Activated CD4-positive, alpha-beta memory T cell treated with anti-CD3 and anti-CD28 coated beads, Interleukin-2, amount 10 ng/mL, durations not matched to agents 7 days and 5 days (primary cell): ENCODE measurements at regions not wholly inside any gene's neighbourhood (a gene's known extent, or its start where the extent isn't known, plus 50 kb on each side); places are given as distances from the start of the nearest gene placed in this dataset.

Experiments
- CTCF ChIA-PET: fragments of 350-600 bp; sonication (Branson Sonifier 250); formaldehyde crosslinking; loops from one replicate; lab custom pipeline; 2021; ENCODE audit warnings: antibody characterized with exemption, inconsistent platforms; lab: Charles Lee
- POLR2A ChIA-PET: fragments of 350-600 bp; sonication (Branson Sonifier 250); formaldehyde crosslinking; loops from one replicate; lab custom pipeline; 2021; ENCODE audit warnings: antibody characterized with exemption; lab: Charles Lee
- DNase-seq: peaks from one replicate; pipeline ENCODE4 v3.0.0-alpha.2; 2020
- H3K27ac Mint-ChIP-seq: one replicate; pipeline ENCODE4 v1.8.0; 2021; ENCODE audit warnings: mild to moderate bottlenecking, mixed read lengths
- H3K27me3 Mint-ChIP-seq: one replicate; pipeline ENCODE4 v1.8.0; 2021; ENCODE audit warnings: mixed read lengths
- H3K36me3 Mint-ChIP-seq: one replicate; pipeline ENCODE4 v1.8.0; 2021; ENCODE audit warnings: low read depth, mixed read lengths
- H3K4me1 Mint-ChIP-seq: one replicate; pipeline ENCODE4 v1.8.0; 2021; ENCODE audit warnings: mixed read lengths
- H3K4me3 Mint-ChIP-seq: one replicate; pipeline ENCODE4 v1.8.0; 2021; ENCODE audit warnings: mild to moderate bottlenecking, mixed read lengths
- H3K9me3 Mint-ChIP-seq: one replicate; pipeline ENCODE4 v1.8.0; 2021; ENCODE audit warnings: mixed read lengths

GRCh38 chr7:156543699-156544598 lies 96.6 kb upstream of the RNF32 start:
- DNase-seq, result no peak
- Mint-ChIP-seq H3K4me3 (no peak overlapping the region), H3K4me1 (no peaks in the 10 kb centered on the region), H3K27me3 (peaks cover under 1% of the 10 kb centered on the region), H3K9me3 (peaks cover 2% of the 10 kb centered on the region), H3K27ac (no peak overlapping the region), H3K36me3 (no peaks in the 10 kb centered on the region)
- ChIA-PET POLR2A (no interaction called here), CTCF (no interaction called here)

GRCh38 chr7:156540619-156541165 lies 99.9 kb upstream of the RNF32 start:
- Mint-ChIP-seq H3K27ac (no peak overlapping the region), H3K9me3 (no peaks in the 10 kb centered on the region), H3K27me3 (peaks cover 4% of the 10 kb centered on the region), H3K4me3 (no peak overlapping the region), H3K4me1 (no peaks in the 10 kb centered on the region), H3K36me3 (no peaks in the 10 kb centered on the region)
- no peak for DNase-seq
- ChIA-PET CTCF (no interaction called here), POLR2A (no interaction called here)

- POLR2A ChIA-PET, result no interaction called here
- Mint-ChIP-seq H3K4me1 (no peaks in the 10 kb centered on the region), H3K27ac (no peak overlapping the region)
Observed at GRCh38 chr7:156539999-156540398, 100.6 kb upstream of the RNF32 start.

GRCh38 chr7:156537006-156537405 lies 103.6 kb upstream of the RNF32 start:
- no peaks in the 10 kb centered on the region for H3K36me3 Mint-ChIP-seq
- H3K27me3 Mint-ChIP-seq, result peaks cover 4% of the 10 kb centered on the region
- H3K9me3 Mint-ChIP-seq, result no peaks in the 10 kb centered on the region
- no peak overlapping the region for H3K4me3 Mint-ChIP-seq
- DNase-seq, result no peak
- CTCF ChIA-PET, result no interaction called here
- POLR2A ChIA-PET, result no interaction called here
- H3K4me1 Mint-ChIP-seq, result no peaks in the 10 kb centered on the region
- H3K27ac Mint-ChIP-seq, result no peak overlapping the region

More at GRCh38 chr7:156539999-156540398, 100.6 kb upstream of the RNF32 start:
- no peaks in the 10 kb centered on the region for H3K9me3 Mint-ChIP-seq
- H3K4me3 Mint-ChIP-seq, result no peak overlapping the region
- peaks cover 4% of the 10 kb centered on the region for H3K27me3 Mint-ChIP-seq
- H3K36me3 Mint-ChIP-seq, result no peaks in the 10 kb centered on the region
- CTCF ChIA-PET, result no interaction called here
- no peak for DNase-seq

- CTCF ChIA-PET, result no interaction called here
- Mint-ChIP-seq H3K4me1 (no peaks in the 10 kb centered on the region), H3K36me3 (no peaks in the 10 kb centered on the region), H3K4me3 (no peak overlapping the region), H3K27ac (no peak overlapping the region), H3K27me3 (peaks cover 4% of the 10 kb centered on the region), H3K9me3 (no peaks in the 10 kb centered on the region)
- DNase-seq, result no peak
- POLR2A ChIA-PET, result no interaction called here
Observed at GRCh38 chr7:156534925-156535324, 105.6 kb upstream of the RNF32 start.

GRCh38 chr7:156533964-156534363 lies 106.6 kb upstream of the RNF32 start:
- Mint-ChIP-seq H3K9me3 (no peaks in the 10 kb centered on the region), H3K4me1 (no peaks in the 10 kb centered on the region), H3K27ac (no peak overlapping the region), H3K36me3 (no peaks in the 10 kb centered on the region), H3K4me3 (no peak overlapping the region), H3K27me3 (peaks cover 4% of the 10 kb centered on the region)
- CTCF ChIA-PET, result no interaction called here
- no peak for DNase-seq
- POLR2A ChIA-PET, result no interaction called here

- CTCF ChIA-PET, result no interaction called here
- no peak for DNase-seq
- Mint-ChIP-seq H3K4me1 (no peaks in the 10 kb centered on the region), H3K27ac (no peak overlapping the region), H3K9me3 (no peaks in the 10 kb centered on the region), H3K4me3 (no peak overlapping the region), H3K36me3 (no peaks in the 10 kb centered on the region), H3K27me3 (peaks cover 2% of the 10 kb centered on the region)
- POLR2A ChIA-PET, result no interaction called here
Observed at GRCh38 chr7:156533420-156533819, 107.2 kb upstream of the RNF32 start.

- no peaks in the 10 kb centered on the region for H3K27me3 Mint-ChIP-seq
- H3K36me3 Mint-ChIP-seq, result no peaks in the 10 kb centered on the region
- no peak overlapping the region for H3K4me3 Mint-ChIP-seq
- no peaks in the 10 kb centered on the region for H3K9me3 Mint-ChIP-seq
- no peaks in the 10 kb centered on the region for H3K4me1 Mint-ChIP-seq
- CTCF ChIA-PET, result no interaction called here
- DNase-seq, result no peak
- no peak overlapping the region for H3K27ac Mint-ChIP-seq
- POLR2A ChIA-PET, result no interaction called here
Observed at GRCh38 chr7:156532016-156532602, 108.5 kb upstream of the RNF32 start.

GRCh38 chr7:156529956-156530355 lies 110.6 kb upstream of the RNF32 start:
- Mint-ChIP-seq H3K9me3 (no peaks in the 10 kb centered on the region), H3K4me1 (no peaks in the 10 kb centered on the region), H3K4me3 (no peak overlapping the region), H3K36me3 (no peaks in the 10 kb centered on the region), H3K27ac (no peak overlapping the region), H3K27me3 (peaks cover 8% of the 10 kb centered on the region)
- no peak for DNase-seq
- POLR2A ChIA-PET, result no interaction called here
- CTCF ChIA-PET, result no interaction called here

GRCh38 chr7:156527458-156527890 lies 113.1 kb upstream of the RNF32 start:
- Mint-ChIP-seq H3K4me1 (no peaks in the 10 kb centered on the region), H3K27ac (no peak overlapping the region), H3K9me3 (no peaks in the 10 kb centered on the region), H3K4me3 (no peak overlapping the region), H3K27me3 (peaks cover 8% of the 10 kb centered on the region), H3K36me3 (no peaks in the 10 kb centered on the region)
- POLR2A ChIA-PET, result no interaction called here
- CTCF ChIA-PET, result no interaction called here
- DNase-seq, result no peak

- CTCF ChIA-PET, result no interaction called here
- POLR2A ChIA-PET, result no interaction called here
- Mint-ChIP-seq H3K9me3 (no peaks in the 10 kb centered on the region), H3K27me3 (peaks cover 8% of the 10 kb centered on the region), H3K4me1 (no peaks in the 10 kb centered on the region), H3K36me3 (no peaks in the 10 kb centered on the region), H3K4me3 (no peak overlapping the region), H3K27ac (no peak overlapping the region)
- no peak for DNase-seq
Observed at GRCh38 chr7:156524818-156525597, 115.6 kb upstream of the RNF32 start.

- ChIA-PET POLR2A (no interaction called here), CTCF (no interaction called here)
- Mint-ChIP-seq H3K9me3 (no peaks in the 10 kb centered on the region), H3K36me3 (no peaks in the 10 kb centered on the region), H3K4me3 (no peak overlapping the region), H3K27me3 (peaks cover 8% of the 10 kb centered on the region), H3K4me1 (no peaks in the 10 kb centered on the region), H3K27ac (no peak overlapping the region)
- no peak for DNase-seq
Observed at GRCh38 chr7:156523447-156524048, 117.0 kb upstream of the RNF32 start.

- Mint-ChIP-seq H3K27me3 (peaks cover 8% of the 10 kb centered on the region), H3K27ac (no peak overlapping the region), H3K9me3 (no peaks in the 10 kb centered on the region), H3K4me1 (no peaks in the 10 kb centered on the region), H3K4me3 (no peak overlapping the region), H3K36me3 (no peaks in the 10 kb centered on the region)
- POLR2A ChIA-PET, result no interaction called here
- no peak for DNase-seq
- CTCF ChIA-PET, result no interaction called here
Observed at GRCh38 chr7:156522801-156523200, 117.8 kb upstream of the RNF32 start.
